SK-N-SH treated with all-trans-retinoic acid at 6 μM for 48 hours (cell line): ENCODE measurements at regions not wholly inside any gene's neighbourhood (a gene's known extent, or its start where the extent isn't known, plus 50 kb on each side); places are given as distances from the start of the nearest gene placed in this dataset.

ENCODE experiments used
- ATAC-seq: fragments of 200-7000 bp; cut with Tn5 transposase; 3 replicates; pipeline ENCODE4 v1.9.1; 2020; ENCODE audit warnings: mild to moderate bottlenecking, moderate library complexity
- ARNTL ChIP-seq: fragments of 450-650 bp; formaldehyde crosslinking; IDR thresholded peaks from 2 replicates; pipeline ENCODE4 v1.5.0; 2020; ENCODE audit warnings: low read depth, mild to moderate bottlenecking, moderate library complexity, borderline replicate concordance
- BACH2 ChIP-seq: fragments of 250-450 bp; sonication (Bioruptor Pico); IDR thresholded peaks from 2 replicates; pipeline ENCODE4 v1.9.0; 2021; ENCODE audit warnings: mild to moderate bottlenecking, borderline replicate concordance
- CSDC2 ChIP-seq: fragments of 250-450 bp; sonication (Bioruptor Pico); IDR thresholded peaks from 2 replicates; pipeline ENCODE4 v1.5.0; 2020; ENCODE audit warnings: mild to moderate bottlenecking, moderate library complexity
- CSRNP3 ChIP-seq: fragments of 250-450 bp; sonication (Bioruptor Pico); IDR thresholded peaks from 2 replicates; pipeline ENCODE4 v1.5.1; 2021; ENCODE audit warnings: mild to moderate bottlenecking, moderate library complexity
- ESRRG ChIP-seq: fragments of 250-450 bp; sonication (Bioruptor Pico); IDR thresholded peaks from 2 replicates; pipeline ENCODE4 v1.6.1; 2021; ENCODE audit warnings: mild to moderate bottlenecking
- GLIS3 ChIP-seq: fragments of 250-450 bp; sonication (Bioruptor Pico); IDR thresholded peaks from 2 replicates; pipeline ENCODE4 v1.5.0; 2020; ENCODE audit warnings: mild to moderate bottlenecking, moderate library complexity
- ISL1 ChIP-seq: fragments of 250-450 bp; sonication (Bioruptor Pico); IDR thresholded peaks from 2 replicates; pipeline ENCODE4 v2.1.2; 2022; ENCODE audit warnings: mild to moderate bottlenecking, moderate library complexity
- OSR1 ChIP-seq: fragments of 250-450 bp; sonication (Bioruptor Pico); IDR thresholded peaks from 2 replicates; pipeline ENCODE4 v1.8.0; 2022; ENCODE audit warnings: moderate library complexity, mild to moderate bottlenecking, inconsistent platforms
- PATZ1 ChIP-seq: fragments of 250-450 bp; sonication (Bioruptor Pico); IDR thresholded peaks from 2 replicates; pipeline ENCODE4 v1.8.0; 2020; ENCODE audit warnings: mild to moderate bottlenecking, moderate library complexity, borderline replicate concordance
- PPARA ChIP-seq: fragments of 250-450 bp; sonication (Bioruptor Pico); IDR thresholded peaks from 2 replicates; pipeline ENCODE4 v1.5.0; 2020; ENCODE audit warnings: mild to moderate bottlenecking, borderline replicate concordance
- TCF4 ChIP-seq: fragments of 250-450 bp; sonication (Bioruptor Pico); IDR thresholded peaks from 2 replicates; pipeline ENCODE4 v1.8.0; 2021; ENCODE audit warnings: mild to moderate bottlenecking, moderate library complexity, borderline replicate concordance
- TOX ChIP-seq: fragments of 250-450 bp; sonication (Bioruptor Pico); IDR thresholded peaks from 2 replicates; pipeline ENCODE4 v1.8.0; 2021; ENCODE audit warnings: mild to moderate bottlenecking, moderate library complexity, borderline replicate concordance
- ZC3H10 ChIP-seq: fragments of 250-450 bp; sonication (Bioruptor Pico); IDR thresholded peaks from 2 replicates; pipeline ENCODE4 v1.5.1; 2021; ENCODE audit warnings: mild to moderate bottlenecking, moderate library complexity
- ZFP3 ChIP-seq: fragments of 250-450 bp; sonication (Bioruptor Pico); IDR thresholded peaks from 2 replicates; pipeline ENCODE4 v1.5.0; 2020; ENCODE audit warnings: mild to moderate bottlenecking, moderate library complexity
- ZFP30 ChIP-seq: fragments of 450-650 bp; formaldehyde crosslinking; IDR thresholded peaks from 2 replicates; pipeline ENCODE4 v1.5.0; 2022; ENCODE audit warnings: mild to moderate bottlenecking, moderate library complexity
- ZNF565 ChIP-seq: fragments of 450-650 bp; formaldehyde crosslinking; conservative IDR thresholded peaks from 2 replicates; pipeline ENCODE4 v1.5.0; 2020; ENCODE audit warnings: low read depth, mild to moderate bottlenecking, moderate library complexity
- ZNF70 ChIP-seq: fragments of 450-650 bp; formaldehyde crosslinking; IDR thresholded peaks from 2 replicates; pipeline ENCODE4 v1.5.0; 2020; ENCODE audit warnings: mild to moderate bottlenecking, moderate library complexity
- ZNF8 ChIP-seq: fragments of 450-650 bp; formaldehyde crosslinking; IDR thresholded peaks from 2 replicates; pipeline ENCODE4 v1.5.0; 2020; ENCODE audit warnings: mild to moderate bottlenecking, moderate library complexity
- TF ChIP-seq, protein P1 (sequence below): fragments of 250-450 bp; sonication (Bioruptor Pico); IDR thresholded peaks from 2 replicates; pipeline ENCODE4 v1.5.1; 2020; ENCODE audit warnings: low read depth, mild to moderate bottlenecking, moderate library complexity
- TF ChIP-seq, protein P2 (sequence below): fragments of 250-450 bp; sonication (Bioruptor Pico); IDR thresholded peaks from 2 replicates; pipeline ENCODE4 v1.8.0; 2021; ENCODE audit warnings: low read depth, mild to moderate bottlenecking, moderate library complexity, borderline replicate concordance

GRCh38 chr10:36725581-36726520 is 399.5 kb upstream of the ANKRD30A start:
- ATAC-seq: peak; percentile 95
- TF ChIP-seq ZNF8 (CRISPR knock-in tag) (no peak), ISL1 (CRISPR knock-in tag) (no peak), CSRNP3 (no peak), ZNF565 (CRISPR knock-in tag) (no peak), ARNTL (CRISPR knock-in tag) (no peak)

GRCh38 chr10:36722777-36723176 is 402.6 kb upstream of the ANKRD30A start:
- ATAC-seq: no peak
- TF ChIP-seq TOX (CRISPR knock-in tag) (no peak), ZC3H10 (CRISPR knock-in tag) (no peak), OSR1 (CRISPR knock-in tag) (no peak), ISL1 (CRISPR knock-in tag) (no peak), TCF4 (CRISPR knock-in tag) (no peak), ZFP3 (CRISPR knock-in tag) (no peak), CSDC2 (no peak)
- TF ChIP-seq, protein P1, sequence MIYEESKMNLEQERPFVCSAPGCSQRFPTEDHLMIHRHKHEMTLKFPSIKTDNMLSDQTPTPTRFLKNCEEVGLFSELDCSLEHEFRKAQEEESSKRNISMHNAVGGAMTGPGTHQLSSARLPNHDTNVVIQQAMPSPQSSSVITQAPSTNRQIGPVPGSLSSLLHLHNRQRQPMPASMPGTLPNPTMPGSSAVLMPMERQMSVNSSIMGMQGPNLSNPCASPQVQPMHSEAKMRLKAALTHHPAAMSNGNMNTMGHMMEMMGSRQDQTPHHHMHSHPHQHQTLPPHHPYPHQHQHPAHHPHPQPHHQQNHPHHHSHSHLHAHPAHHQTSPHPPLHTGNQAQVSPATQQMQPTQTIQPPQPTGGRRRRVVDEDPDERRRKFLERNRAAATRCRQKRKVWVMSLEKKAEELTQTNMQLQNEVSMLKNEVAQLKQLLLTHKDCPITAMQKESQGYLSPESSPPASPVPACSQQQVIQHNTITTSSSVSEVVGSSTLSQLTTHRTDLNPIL (CRISPR knock-in tag): no peak
- TF ChIP-seq, protein P2, sequence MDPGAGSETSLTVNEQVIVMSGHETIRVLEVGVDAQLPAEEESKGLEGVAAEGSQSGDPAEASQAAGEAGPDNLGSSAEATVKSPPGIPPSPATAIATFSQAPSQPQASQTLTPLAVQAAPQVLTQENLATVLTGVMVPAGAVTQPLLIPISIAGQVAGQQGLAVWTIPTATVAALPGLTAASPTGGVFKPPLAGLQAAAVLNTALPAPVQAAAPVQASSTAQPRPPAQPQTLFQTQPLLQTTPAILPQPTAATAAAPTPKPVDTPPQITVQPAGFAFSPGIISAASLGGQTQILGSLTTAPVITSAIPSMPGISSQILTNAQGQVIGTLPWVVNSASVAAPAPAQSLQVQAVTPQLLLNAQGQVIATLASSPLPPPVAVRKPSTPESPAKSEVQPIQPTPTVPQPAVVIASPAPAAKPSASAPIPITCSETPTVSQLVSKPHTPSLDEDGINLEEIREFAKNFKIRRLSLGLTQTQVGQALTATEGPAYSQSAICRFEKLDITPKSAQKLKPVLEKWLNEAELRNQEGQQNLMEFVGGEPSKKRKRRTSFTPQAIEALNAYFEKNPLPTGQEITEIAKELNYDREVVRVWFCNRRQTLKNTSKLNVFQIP: no peak

GRCh38 chr10:36721871-36722270 is 403.5 kb upstream of the ANKRD30A start:
- TF ChIP-seq ZNF70 (CRISPR knock-in tag): no peak
- peak; percentile 55; the same call in 2 of the 3 replicates for ATAC-seq

DNA sequence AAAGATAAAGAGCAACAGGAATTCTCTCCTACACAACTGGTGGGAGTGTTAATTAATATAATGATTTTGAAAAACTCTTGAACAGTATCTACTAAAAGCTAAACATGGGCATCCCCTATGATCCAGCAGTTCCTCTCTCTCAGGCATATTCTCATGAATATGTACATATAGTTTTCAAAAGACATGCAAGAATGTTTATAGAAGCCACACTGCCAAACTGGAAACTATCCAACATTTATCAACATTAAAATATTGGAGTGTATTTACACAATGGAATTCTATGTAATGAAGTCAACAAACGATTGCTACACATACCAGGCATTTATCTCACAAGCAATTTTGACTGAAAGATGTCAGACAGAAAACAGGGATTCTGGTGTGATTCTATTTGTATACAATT is 404.5 kb upstream of the ANKRD30A start:
- ATAC-seq: no peak
- TF ChIP-seq GLIS3 (CRISPR knock-in tag): no peak
- no peak for TF ChIP-seq CSRNP3
- TF ChIP-seq ISL1 (CRISPR knock-in tag): no peak
- TF ChIP-seq, protein P2: no peak
- no peak for TF ChIP-seq OSR1 (CRISPR knock-in tag)
- no peak for TF ChIP-seq ZFP3 (CRISPR knock-in tag)
- TF ChIP-seq ZFP30 (CRISPR knock-in tag): no peak
- no peak for TF ChIP-seq TOX (CRISPR knock-in tag)
- TF ChIP-seq PPARA: no peak
- no peak for TF ChIP-seq CSDC2
- TF ChIP-seq, protein P1 (CRISPR knock-in tag): no peak
- TF ChIP-seq PATZ1 (CRISPR knock-in tag): no peak
- TF ChIP-seq ZNF8 (CRISPR knock-in tag): no peak
- no peak for TF ChIP-seq BACH2 (CRISPR knock-in tag)
- no peak for TF ChIP-seq ZNF70 (CRISPR knock-in tag)
- no peak for TF ChIP-seq ESRRG
